H1 (cell line): ENCODE measurements at regions not wholly inside any gene's neighbourhood (a gene's known extent, or its start where the extent isn't known, plus 50 kb on each side); places are given as distances from the start of the nearest gene placed in this dataset.

Experiments used
- HDAC2 ChIP-seq, 2 experiments: fragments of 300-600 bp in 1 of 2; sonication (generic) in 1 of 2; IDR thresholded peaks; 2 replicates each; pipeline ENCODE4 v1.6.1; 2011 to 2012; ENCODE audit warnings: low read depth in 2 of 2, low read length in 2 of 2, mild to moderate bottlenecking in 2 of 2, moderate library complexity in 2 of 2, borderline replicate concordance in 1 of 2, inconsistent platforms in 1 of 2
- SIN3A ChIP-seq, 2 experiments: IDR thresholded peaks in 1 of 2; conservative IDR thresholded peaks in 1 of 2; 2 replicates each; pipeline ENCODE4 v1.6.1; 2011 to 2012; ENCODE audit warnings: low read length in 2 of 2, improper control_type of control experiment in 1 of 2, low read depth in 1 of 2, mild to moderate bottlenecking in 1 of 2
- USF2 ChIP-seq: IDR thresholded peaks from 2 replicates; pipeline ENCODE4 v1.6.1; 2011; ENCODE audit warnings: low read length, improper control_type of control experiment

GRCh38 chr9:82115900-82116299 lies 127.3 kb downstream of the SPATA31D1 start (continued):
- TF ChIP-seq HDAC2 (IDR thresholded peaks at IDR 0.05; ENCODE audit: borderline replicate concordance in 1 of 2, low read depth in 2 of 2, low read length in 2 of 2) (no peak), SIN3A (conservative IDR thresholded peaks at IDR 0.05 in 1 of 2, IDR thresholded peaks at IDR 0.05 in 1 of 2; ENCODE audit: low read depth in 1 of 2, low read length in 2 of 2) (no peak), USF2 (no peak)
